ENCODE measurements at regions not wholly inside any gene's neighbourhood (a gene's known extent, or its start where the extent isn't known, plus 50 kb on each side); places are given as distances from the start of the nearest gene placed in this dataset.

DNA sequence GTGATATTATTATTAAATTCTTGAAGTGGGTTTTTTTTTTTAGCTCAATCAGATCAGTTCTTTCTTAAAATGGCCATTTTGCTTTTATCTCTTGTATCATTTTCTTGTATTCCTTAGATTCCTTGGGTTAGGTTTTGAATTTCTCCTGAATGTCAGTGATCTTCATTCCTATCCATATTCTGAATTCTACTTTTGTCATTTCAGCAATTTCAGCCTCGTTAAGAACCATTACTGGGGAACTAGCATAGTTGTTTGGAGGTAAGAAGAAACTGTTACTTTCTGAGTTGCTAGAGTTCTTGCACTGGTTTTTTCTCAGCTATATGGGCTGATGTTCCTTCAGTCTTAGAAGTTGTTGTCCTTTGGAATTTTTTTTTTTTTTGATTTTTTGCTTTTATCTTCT is 293.1 kb downstream of the MAP2K4 start:
- no peak overlapping the region for H3K4me3 ChIP-seq (replicated peaks; ENCODE audit: low read depth, low read length)
- TF ChIP-seq, protein P1, sequence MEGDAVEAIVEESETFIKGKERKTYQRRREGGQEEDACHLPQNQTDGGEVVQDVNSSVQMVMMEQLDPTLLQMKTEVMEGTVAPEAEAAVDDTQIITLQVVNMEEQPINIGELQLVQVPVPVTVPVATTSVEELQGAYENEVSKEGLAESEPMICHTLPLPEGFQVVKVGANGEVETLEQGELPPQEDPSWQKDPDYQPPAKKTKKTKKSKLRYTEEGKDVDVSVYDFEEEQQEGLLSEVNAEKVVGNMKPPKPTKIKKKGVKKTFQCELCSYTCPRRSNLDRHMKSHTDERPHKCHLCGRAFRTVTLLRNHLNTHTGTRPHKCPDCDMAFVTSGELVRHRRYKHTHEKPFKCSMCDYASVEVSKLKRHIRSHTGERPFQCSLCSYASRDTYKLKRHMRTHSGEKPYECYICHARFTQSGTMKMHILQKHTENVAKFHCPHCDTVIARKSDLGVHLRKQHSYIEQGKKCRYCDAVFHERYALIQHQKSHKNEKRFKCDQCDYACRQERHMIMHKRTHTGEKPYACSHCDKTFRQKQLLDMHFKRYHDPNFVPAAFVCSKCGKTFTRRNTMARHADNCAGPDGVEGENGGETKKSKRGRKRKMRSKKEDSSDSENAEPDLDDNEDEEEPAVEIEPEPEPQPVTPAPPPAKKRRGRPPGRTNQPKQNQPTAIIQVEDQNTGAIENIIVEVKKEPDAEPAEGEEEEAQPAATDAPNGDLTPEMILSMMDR (IDR thresholded peaks at IDR 0.05; ENCODE audit: low read depth, low read length, missing control alignments), result no peak
- no peak for DNase-seq (ENCODE audit: extremely low read depth, low read depth)

DNA sequence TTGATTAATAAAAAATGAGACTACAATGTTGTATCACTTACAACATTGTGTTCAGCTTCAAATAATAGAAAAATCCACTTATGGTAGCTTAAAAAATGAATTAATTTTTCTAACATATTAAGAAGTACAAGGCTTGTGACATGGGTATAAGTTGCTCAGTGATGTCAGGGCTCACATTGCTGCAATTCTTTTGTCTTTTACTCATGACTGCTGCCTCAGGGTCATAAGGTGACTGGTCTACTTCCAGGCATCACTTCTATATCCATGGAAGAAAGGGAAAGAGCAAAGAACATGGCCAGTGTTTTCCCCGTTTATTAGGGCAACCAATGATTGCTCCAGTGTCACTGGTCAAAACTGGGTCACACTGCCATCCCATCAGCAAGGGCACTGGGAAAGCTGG is 295.3 kb downstream of the MAP2K4 start:
- TF ChIP-seq, protein P1 (IDR thresholded peaks at IDR 0.05; ENCODE audit: low read depth, low read length, missing control alignments), result no peak
- DNase-seq (ENCODE audit: extremely low read depth, low read depth), result no peak
- no peak overlapping the region for H3K4me3 ChIP-seq (replicated peaks; ENCODE audit: low read depth, low read length)

DNA sequence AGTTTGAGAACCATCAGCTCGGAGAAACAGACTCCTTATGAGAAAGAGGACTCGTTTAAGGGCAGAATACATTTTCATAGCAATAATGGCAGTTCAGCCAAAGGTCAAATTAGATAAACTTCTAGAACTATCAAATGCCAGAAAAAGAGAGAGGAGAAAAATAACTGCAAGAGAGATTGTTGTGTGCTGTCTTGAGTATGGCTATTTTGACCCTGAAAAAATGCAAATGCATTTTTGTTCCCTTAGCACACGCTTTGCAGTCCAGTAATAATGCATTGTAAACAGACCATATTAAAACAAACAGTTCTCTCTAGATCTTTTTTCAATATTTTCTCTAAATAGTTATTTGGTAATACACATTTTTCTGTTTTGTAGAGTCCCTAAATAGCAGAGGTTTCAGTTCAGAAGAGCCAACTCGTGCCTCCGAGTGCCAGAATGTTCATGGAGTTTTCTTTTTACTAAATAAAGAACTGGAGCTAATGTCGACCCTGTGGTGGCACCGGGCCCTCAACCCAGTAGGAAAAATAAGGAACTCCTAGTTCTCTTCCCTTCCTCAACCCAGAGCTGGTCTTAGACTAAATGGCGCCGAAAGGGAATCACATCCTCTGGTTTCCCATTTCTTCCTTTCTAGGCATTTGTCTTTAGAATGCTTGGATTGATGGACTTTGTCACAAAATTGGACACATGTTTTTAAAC is 298.0 kb downstream of the MAP2K4 start:
- no peak for DNase-seq (ENCODE audit: extremely low read depth, low read depth)
- TF ChIP-seq, protein P1 (IDR thresholded peaks at IDR 0.05; ENCODE audit: low read depth, low read length, missing control alignments), result no peak

DNA sequence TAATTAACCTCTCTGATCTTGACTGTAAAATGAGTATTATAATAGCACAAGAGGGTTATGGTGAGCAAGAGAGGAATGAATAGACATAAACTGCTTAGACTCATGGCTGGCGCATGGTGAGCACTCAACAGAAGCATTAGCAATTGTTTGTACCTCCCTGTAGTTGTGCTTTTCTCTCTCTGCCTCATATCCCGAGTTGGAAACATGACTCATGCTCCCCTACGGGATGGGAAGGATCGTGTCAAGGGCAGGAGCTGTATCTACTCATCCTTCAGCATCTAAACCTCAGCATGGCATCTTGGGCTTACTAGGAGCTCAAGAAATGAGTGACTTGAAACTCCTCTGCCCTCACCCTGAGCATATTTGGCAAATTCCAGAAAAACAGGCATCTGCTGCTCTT is 299.6 kb downstream of the MAP2K4 start:
- DNase-seq (ENCODE audit: extremely low read depth, low read depth), result no peak
- TF ChIP-seq, protein P1 (IDR thresholded peaks at IDR 0.05; ENCODE audit: low read depth, low read length, missing control alignments), result no peak

More for the DNA sequence above, 298.0 kb downstream of the MAP2K4 start:
- no peak overlapping the region for H3K4me3 ChIP-seq (replicated peaks; ENCODE audit: low read depth, low read length)

DNA sequence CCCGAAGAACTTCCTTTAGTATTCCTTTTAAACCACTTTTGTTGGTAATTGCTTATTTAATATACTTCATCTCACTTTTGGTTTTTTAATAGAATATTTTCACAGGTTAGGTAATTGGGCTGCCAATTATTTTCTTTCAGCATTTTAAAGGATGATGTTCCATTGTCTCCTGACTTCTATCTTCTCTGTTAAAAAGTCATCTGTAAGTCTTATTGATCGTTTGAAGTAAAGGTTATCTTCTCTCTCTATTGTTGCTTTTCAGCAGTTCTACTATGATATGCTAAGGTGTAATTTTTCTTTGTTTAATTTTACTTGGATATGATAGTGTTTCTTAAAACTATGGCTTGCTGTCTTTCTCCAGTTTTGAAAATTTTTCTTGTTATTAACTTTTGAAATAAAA is 307.5 kb downstream of the MAP2K4 start:
- no peak for DNase-seq (ENCODE audit: extremely low read depth, low read depth)
- TF ChIP-seq, protein P1 (IDR thresholded peaks at IDR 0.05; ENCODE audit: low read depth, low read length, missing control alignments), result no peak
- H3K4me3 ChIP-seq (replicated peaks; ENCODE audit: low read depth, low read length), result no peak overlapping the region

More for the DNA sequence above, 299.6 kb downstream of the MAP2K4 start:
- H3K4me3 ChIP-seq (replicated peaks; ENCODE audit: low read depth, low read length), result no peak overlapping the region

DNA sequence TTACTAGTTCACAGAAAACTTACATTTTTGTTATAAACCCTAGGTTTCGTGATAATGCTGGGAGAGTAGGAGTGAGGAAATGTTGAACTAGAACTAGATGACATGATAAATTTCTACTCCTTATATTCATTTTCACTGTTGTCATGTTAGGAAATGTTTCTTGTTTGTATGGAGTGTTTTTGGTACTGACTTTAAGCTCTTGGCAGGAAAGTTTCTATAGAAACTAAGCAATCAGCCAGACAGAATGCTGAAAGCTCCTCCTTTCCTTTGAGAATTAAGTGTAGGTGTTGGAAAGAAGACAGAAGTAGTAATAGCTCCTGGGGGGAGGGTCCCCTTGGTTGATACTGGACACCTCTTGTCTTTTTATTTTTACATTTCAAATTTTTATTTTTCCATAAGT is 309.8 kb downstream of the MAP2K4 start:
- DNase-seq (ENCODE audit: extremely low read depth, low read depth), result no peak
- H3K4me3 ChIP-seq (replicated peaks; ENCODE audit: low read depth, low read length), result no peak overlapping the region
- TF ChIP-seq, protein P1 (IDR thresholded peaks at IDR 0.05; ENCODE audit: low read depth, low read length, missing control alignments), result no peak

DNA sequence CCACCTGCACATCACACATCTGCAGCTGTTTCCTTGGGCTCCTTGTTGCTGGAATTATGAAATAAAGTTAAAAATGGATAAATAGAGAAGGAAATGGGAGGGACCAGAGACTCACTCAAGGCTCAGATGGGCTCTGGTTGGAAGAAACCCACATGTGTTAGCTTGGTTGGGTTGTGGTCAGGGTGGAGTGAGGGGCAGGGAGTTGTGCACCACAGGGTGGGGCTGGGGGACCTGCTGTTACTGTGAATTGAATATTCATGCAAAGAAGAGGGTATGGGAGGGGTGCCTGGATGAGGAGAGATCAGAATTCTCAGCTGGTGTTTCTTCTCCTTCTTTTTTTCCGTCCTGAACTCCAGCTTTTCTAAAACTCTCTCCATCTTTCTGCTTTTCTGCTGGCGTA is 320.7 kb downstream of the MAP2K4 start:
- TF ChIP-seq, protein P1 (IDR thresholded peaks at IDR 0.05; ENCODE audit: low read depth, low read length, missing control alignments), result no peak
- no peak overlapping the region for H3K4me3 ChIP-seq (replicated peaks; ENCODE audit: low read depth, low read length)
- DNase-seq (ENCODE audit: extremely low read depth, low read depth), result no peak
